B cell (primary cell): ENCODE measurements at regions not wholly inside any gene's neighbourhood (a gene's known extent, or its start where the extent isn't known, plus 50 kb on each side); places are given as distances from the start of the nearest gene placed in this dataset.
"Not testable (repeated sequence)": the region's sequence is repeated elsewhere in the genome, so short reads cannot be mapped to it uniquely, and the experiment has no call there.

Source experiments
- ATAC-seq: fragments of 200-7000 bp; cut with Tn5 transposase; one replicate; pipeline ENCODE4 v1.10.0; 2021; ENCODE audit warnings: low read depth, mild to moderate bottlenecking, moderate number of reproducible peaks, moderate library complexity
- CTCF ChIA-PET: fragments of 350-600 bp; sonication (Branson Sonifier 250); formaldehyde crosslinking; loops from one replicate; lab custom pipeline; 2021; ENCODE audit warnings: antibody characterized with exemption, inconsistent platforms; lab: Charles Lee
- POLR2A ChIA-PET: fragments of 350-600 bp; sonication (Branson Sonifier 250); formaldehyde crosslinking; loops from one replicate; lab custom pipeline; 2021; ENCODE audit warnings: antibody characterized with exemption; lab: Charles Lee
- DNase-seq: peaks from one replicate; pipeline ENCODE4 v3.0.0; 2013
- H2AFZ ChIP-seq: 2 replicates; pipeline ENCODE4 v1.6.1; 2012; ENCODE audit warnings: mild to moderate bottlenecking, low read depth, low read length; ENCODE audit not compliant: insufficient read depth, poor library complexity, severe bottlenecking
- H3K27ac ChIP-seq, 2 donors: 1 replicate in 1 of 2; 2 replicates in 1 of 2; pipeline ENCODE4 v1.5.1; 2012 to 2013; ENCODE audit warnings: low read length in 2 of 2, mild to moderate bottlenecking in 2 of 2, moderate library complexity in 1 of 2
- H3K27me3 ChIP-seq, 4 experiments: fragments of 200-600 bp in 1 of 4; sonication (generic) in 1 of 4; replicated peaks in 1 of 4; 1 replicate in 2 of 4; 2 replicates in 2 of 4; pipeline versions ENCODE4 v1.6.1 to v1.7.0; 2013 to 2016; ENCODE audit warnings: low read length in 3 of 4, mild to moderate bottlenecking in 2 of 4, mixed read lengths in 1 of 4, moderate library complexity in 1 of 4; ENCODE audit not compliant: insufficient read depth in 4 of 4, control insufficient read depth in 3 of 4; ENCODE audit errors: control extremely low read depth in 1 of 4
- H3K36me3 ChIP-seq, 2 experiments: replicated peaks in 1 of 2; 1 replicate in 1 of 2; 2 replicates in 1 of 2; pipeline versions ENCODE4 v1.6.1 to v1.7.1; 2013; ENCODE audit warnings: low read length in 1 of 2; ENCODE audit not compliant: insufficient read depth in 2 of 2, control insufficient read depth in 1 of 2; ENCODE audit errors: control extremely low read depth in 1 of 2, extremely low read depth in 1 of 2
- H3K4me1 ChIP-seq, 2 donors: fragments of 200-600 bp in 1 of 2; sonication (generic) in 1 of 2; 1 replicate in 1 of 2; 2 replicates in 1 of 2; pipeline versions ENCODE4 v1.5.1 to v1.6.1; 2013 to 2017; ENCODE audit warnings: low read length in 2 of 2; ENCODE audit not compliant: control insufficient read depth in 2 of 2, insufficient read depth in 2 of 2
- H3K4me2 ChIP-seq: replicated peaks from 2 replicates; pipeline ENCODE3; 2012; ENCODE audit warnings: mild to moderate bottlenecking, low read depth, low read length; ENCODE audit not compliant: poor library complexity, severe bottlenecking
- H3K4me3 ChIP-seq, 5 experiments: fragments of 200-600 bp in 1 of 5; sonication (generic) in 1 of 5; 1 replicate in 3 of 5; 2 replicates in 2 of 5; pipeline versions ENCODE4 v1.5.1 to v1.7.0; 2011 to 2016; ENCODE audit warnings: low read length in 4 of 5, mild to moderate bottlenecking in 4 of 5, low read depth in 2 of 5, control low read depth in 1 of 5, moderate library complexity in 1 of 5; ENCODE audit not compliant: insufficient read depth in 1 of 5; ENCODE audit errors: control extremely low read depth in 1 of 5, extremely low read depth in 1 of 5
- H3K79me2 ChIP-seq: fragments of 200-600 bp; sonication (generic); one replicate; pipeline ENCODE4 v1.6.0; 2016; ENCODE audit warnings: low read length; ENCODE audit not compliant: control insufficient read depth, insufficient read depth
- H3K9ac ChIP-seq: fragments of 200-600 bp; sonication (generic); 2 replicates; pipeline ENCODE4 v1.6.1; 2017; ENCODE audit warnings: mild to moderate bottlenecking, low read length, moderate library complexity
- H3K9me3 ChIP-seq, 3 donors: one replicate each; pipeline versions ENCODE4 v1.6.1 to v1.7.1; 2013; ENCODE audit warnings: low read length in 2 of 3; ENCODE audit not compliant: control insufficient read depth in 2 of 3, insufficient read depth in 1 of 3; ENCODE audit errors: control extremely low read depth in 1 of 3
- H4K20me1 ChIP-seq: 2 replicates; pipeline ENCODE4 v1.6.0; 2012; ENCODE audit warnings: mild to moderate bottlenecking, low read length; ENCODE audit not compliant: insufficient read depth, control insufficient read depth, poor library complexity, severe bottlenecking
- H3K27ac Mint-ChIP-seq: one replicate; pipeline ENCODE4 v1.8.0; 2021; ENCODE audit warnings: mixed read lengths
- H3K27me3 Mint-ChIP-seq: one replicate; pipeline ENCODE4 v1.8.0; 2021; ENCODE audit warnings: mixed read lengths
- H3K4me1 Mint-ChIP-seq: one replicate; pipeline ENCODE4 v1.8.0; 2021; ENCODE audit warnings: mixed read lengths
- H3K4me3 Mint-ChIP-seq: one replicate; pipeline ENCODE4 v1.8.0; 2021; ENCODE audit warnings: mixed read lengths
- H3K9me3 Mint-ChIP-seq: one replicate; pipeline ENCODE4 v1.8.0; 2022; ENCODE audit warnings: mixed read lengths; ENCODE audit not compliant: insufficient read depth
- EZH2 ChIP-seq: IDR thresholded peaks from 2 replicates; pipeline ENCODE4 v1.6.1; 2012; ENCODE audit warnings: borderline replicate concordance, low read depth, mild to moderate bottlenecking, moderate library complexity, low read length; ENCODE audit not compliant: insufficient read depth, poor library complexity, severe bottlenecking
- WGBS: methylation state at CpG from one replicate; pipeline ENCODE4 v1.1.5; 2013; ENCODE audit warnings: missing lambda C conversion rate; ENCODE audit not compliant: insufficient coverage; 5-methylcytosine and 5-hydroxymethylcytosine counted together
- intact Hi-C: fragments of 100-400 bp; cut with micrococcal nuclease; formaldehyde crosslinking; loops from one replicate; pipeline ENCODE4 v1.10.0; 2022
- TF ChIP-seq, protein P1 (sequence below): fragments of 200-600 bp; IDR thresholded peaks from one replicate; pipeline ENCODE4 v1.8.0; 2022; ENCODE audit warnings: antibody characterized with exemption, mild to moderate bottlenecking

DNA sequence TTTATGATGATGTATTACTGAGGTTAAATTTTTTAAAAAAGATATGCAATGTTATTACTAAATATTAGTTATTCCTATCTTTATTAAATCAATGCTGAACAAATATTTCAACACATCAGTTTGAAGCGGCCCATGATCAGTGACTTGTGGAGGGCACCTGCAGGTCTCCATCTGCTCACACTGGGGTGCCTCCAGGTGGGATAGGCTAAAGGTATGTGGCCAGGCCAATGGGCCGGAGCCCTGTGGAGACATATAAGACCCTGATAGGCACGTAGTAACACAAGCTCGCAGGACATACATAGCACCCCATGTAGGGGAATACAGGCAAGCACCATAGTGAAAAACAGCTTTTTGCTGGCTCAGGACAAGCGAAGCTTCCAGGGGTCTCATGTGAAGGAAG lies 469.8 kb downstream of the ZNF536 start:
- no peaks in the 10 kb centered on the region for H3K27me3 ChIP-seq
- ATAC-seq (no peak), DNase-seq (no peak)
- H3K4me1 ChIP-seq = no peaks in the 10 kb centered on the region
- no peak overlapping the region for H3K9ac ChIP-seq
- H4K20me1 ChIP-seq = no peaks in the 10 kb centered on the region
- Mint-ChIP-seq H3K27me3 (no peaks in the 10 kb centered on the region), H3K4me1 (no peaks in the 10 kb centered on the region), H3K9me3 (no peaks in the 10 kb centered on the region), H3K27ac (no peak overlapping the region), H3K4me3 (no peak overlapping the region)
- peaks cover 0 to 17% (median 0%) of the 10 kb centered on the region in 3 donors for H3K9me3 ChIP-seq
- WGBS = 91% methylated on average over 4 of the region's 5 CpGs
- no peaks in the 10 kb centered on the region for H3K36me3 ChIP-seq
- POLR2A ChIA-PET = no interaction called here
- no peak overlapping the region for H3K4me3 ChIP-seq
- no peak overlapping the region for H3K27ac ChIP-seq
- intact Hi-C loops = no loop called here
- no peaks in the 10 kb centered on the region for H3K79me2 ChIP-seq
- H2AFZ ChIP-seq = no peak overlapping the region
- CTCF ChIA-PET = no interaction called here
- TF ChIP-seq EZH2 = no peak
- TF ChIP-seq, protein P1, sequence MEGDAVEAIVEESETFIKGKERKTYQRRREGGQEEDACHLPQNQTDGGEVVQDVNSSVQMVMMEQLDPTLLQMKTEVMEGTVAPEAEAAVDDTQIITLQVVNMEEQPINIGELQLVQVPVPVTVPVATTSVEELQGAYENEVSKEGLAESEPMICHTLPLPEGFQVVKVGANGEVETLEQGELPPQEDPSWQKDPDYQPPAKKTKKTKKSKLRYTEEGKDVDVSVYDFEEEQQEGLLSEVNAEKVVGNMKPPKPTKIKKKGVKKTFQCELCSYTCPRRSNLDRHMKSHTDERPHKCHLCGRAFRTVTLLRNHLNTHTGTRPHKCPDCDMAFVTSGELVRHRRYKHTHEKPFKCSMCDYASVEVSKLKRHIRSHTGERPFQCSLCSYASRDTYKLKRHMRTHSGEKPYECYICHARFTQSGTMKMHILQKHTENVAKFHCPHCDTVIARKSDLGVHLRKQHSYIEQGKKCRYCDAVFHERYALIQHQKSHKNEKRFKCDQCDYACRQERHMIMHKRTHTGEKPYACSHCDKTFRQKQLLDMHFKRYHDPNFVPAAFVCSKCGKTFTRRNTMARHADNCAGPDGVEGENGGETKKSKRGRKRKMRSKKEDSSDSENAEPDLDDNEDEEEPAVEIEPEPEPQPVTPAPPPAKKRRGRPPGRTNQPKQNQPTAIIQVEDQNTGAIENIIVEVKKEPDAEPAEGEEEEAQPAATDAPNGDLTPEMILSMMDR = no peak
- no peak overlapping the region for H3K4me2 ChIP-seq

GRCh38 chr19:30830875-30831274 lies 458.7 kb downstream of the ZNF536 start:
- Histone ChIP-seq H3K27me3 (no peaks in the 10 kb centered on the region), H4K20me1 (no peaks in the 10 kb centered on the region), H3K4me1 (no peaks in the 10 kb centered on the region), H3K9ac (no peak overlapping the region), H3K79me2 (no peaks in the 10 kb centered on the region), H3K9me3 (no peaks in the 10 kb centered on the region), H3K36me3 (no peaks in the 10 kb centered on the region), H3K4me3 (no peak overlapping the region), H3K4me2 (no peak overlapping the region), H3K27ac (no peak overlapping the region), H2AFZ (no peak overlapping the region)
- TF ChIP-seq, protein P1 = no peak
- no peak for TF ChIP-seq EZH2
- POLR2A ChIA-PET = no interaction called here
- peaks cover 11% of the 10 kb centered on the region for H3K9me3 Mint-ChIP-seq
- DNase-seq = no peak
- no peak overlapping the region for H3K27ac Mint-ChIP-seq
- no peak for ATAC-seq
- intact Hi-C loops = no loop called here
- H3K4me1 Mint-ChIP-seq = no peaks in the 10 kb centered on the region
- CTCF ChIA-PET = no interaction called here
- WGBS = 97% methylated on average over 5 of the region's 5 CpGs
- H3K27me3 Mint-ChIP-seq = no peaks in the 10 kb centered on the region
- no peak overlapping the region for H3K4me3 Mint-ChIP-seq

- H3K4me2 ChIP-seq, H3K4me1 ChIP-seq, ATAC-seq, H3K9ac ChIP-seq, POLR2A ChIA-PET, H3K27ac Mint-ChIP-seq, DNase-seq, H3K4me3 ChIP-seq, H2AFZ ChIP-seq, H3K79me2 ChIP-seq, H3K27me3 ChIP-seq, H3K27ac ChIP-seq, CTCF ChIA-PET, H4K20me1 ChIP-seq, H3K4me1 Mint-ChIP-seq, H3K4me3 Mint-ChIP-seq, H3K9me3 ChIP-seq, H3K36me3 ChIP-seq, intact Hi-C loops, H3K27me3 Mint-ChIP-seq: not testable (repeated sequence)
- peaks cover 16% of the 10 kb centered on the region for H3K9me3 Mint-ChIP-seq
- WGBS = no CpG with 5 or more reads among the region's 5 CpGs
Measured at GRCh38 chr19:30825505-30825904, 453.3 kb downstream of the ZNF536 start.
